Transverse colon (tissue), 4 donors: ENCODE measurements at regions not wholly inside any gene's neighbourhood (a gene's known extent, or its start where the extent isn't known, plus 50 kb on each side); places are given as distances from the start of the nearest gene placed in this dataset.

ENCODE experiments used
- CTCF ChIP-seq, 5 experiments: fragments of 200-600 bp in 3 of 5; fragments of 450-650 bp in 2 of 5; sonication (generic) in 3 of 5; IDR thresholded peaks; 1 replicate in 2 of 5; 2 replicates in 3 of 5; pipeline ENCODE4 v1.5.1; 2016 to 2017; ENCODE audit warnings: antibody characterized with exemption in 5 of 5, inconsistent platforms in 3 of 5, mild to moderate bottlenecking in 2 of 5, moderate library complexity in 1 of 5
- EP300 ChIP-seq: sonication (generic); formaldehyde crosslinking; IDR thresholded peaks from one replicate; pipeline ENCODE4 v1.6.1; 2017; ENCODE audit warnings: antibody characterized with exemption, low read depth
- POLR2A ChIP-seq: fragments of 450-650 bp; IDR thresholded peaks from one replicate; pipeline ENCODE4 v1.6.1; 2016; ENCODE audit warnings: antibody characterized with exemption, mild to moderate bottlenecking, moderate library complexity
- POLR2AphosphoS5 ChIP-seq, 3 donors: sonication (generic); formaldehyde crosslinking; IDR thresholded peaks; one replicate each; pipeline ENCODE4 v1.6.1; 2016; ENCODE audit warnings: antibody characterized with exemption in 3 of 3

- TF ChIP-seq POLR2A: no peak
- no peak for TF ChIP-seq POLR2AphosphoS5 (IDR thresholded peaks at IDR 0.05)
- no peak for TF ChIP-seq CTCF (IDR thresholded peaks at IDR 0.05)
- TF ChIP-seq EP300: no peak
Measured at GRCh38 chr1:238331557-238331956, 440.8 kb upstream of the ZP4 start.
